SU-DHL-6 (cell line): ENCODE measurements at regions not wholly inside any gene's neighbourhood (a gene's known extent, or its start where the extent isn't known, plus 50 kb on each side); places are given as distances from the start of the nearest gene placed in this dataset.

ENCODE experiments used
- H2AFZ ChIP-seq: fragments of 200-600 bp; sonication (generic); 2 replicates; pipeline ENCODE4 v1.6.1; 2014; ENCODE audit warnings: low read depth, mild to moderate bottlenecking, moderate library complexity, mixed read lengths, antibody characterized with exemption, low read length; ENCODE audit not compliant: severe bottlenecking
- H3F3A ChIP-seq: fragments of 200-600 bp; shearing (Covaris generic); 2 replicates; pipeline ENCODE4 v1.6.0; 2016; ENCODE audit warnings: antibody characterized with exemption, mild to moderate bottlenecking; ENCODE audit not compliant: insufficient read depth
- H3K27ac ChIP-seq: fragments of 200-600 bp; sonication (generic); 2 replicates; pipeline ENCODE4 v1.5.1; 2016; ENCODE audit warnings: low read depth, mild to moderate bottlenecking, low read length, moderate library complexity, mixed read lengths
- H3K27me3 ChIP-seq: fragments of 200-600 bp; sonication (generic), shearing (Covaris generic); 2 replicates; pipeline ENCODE4 v1.6.0; 2014; ENCODE audit warnings: mild to moderate bottlenecking, low read length
- H3K36me3 ChIP-seq: fragments of 200-600 bp; sonication (generic); 2 replicates; pipeline ENCODE4 v1.6.1; 2014; ENCODE audit warnings: mild to moderate bottlenecking, low read length, mixed read lengths
- H3K4me2 ChIP-seq: fragments of 300-600, 200-600 bp; shearing (Covaris generic), sonication (generic); 2 replicates; pipeline ENCODE4 v1.6.0; 2014; ENCODE audit warnings: low read length, low read depth, mild to moderate bottlenecking; ENCODE audit not compliant: poor library complexity, severe bottlenecking
- H3K4me3 ChIP-seq: fragments of 200-600 bp; sonication (generic); 2 replicates; pipeline ENCODE4 v1.5.1; 2014; ENCODE audit warnings: antibody characterized with exemption, low read length, mild to moderate bottlenecking, mixed read lengths; ENCODE audit not compliant: insufficient read depth, poor library complexity, severe bottlenecking
- H3K79me2 ChIP-seq: fragments of 200-600 bp; sonication (generic); 2 replicates; pipeline ENCODE4 v1.6.1; 2014; ENCODE audit warnings: mild to moderate bottlenecking, low read length, moderate library complexity; ENCODE audit not compliant: insufficient read depth
- H3K9ac ChIP-seq: fragments of 200-600 bp; sonication (generic); 2 replicates; pipeline ENCODE4 v1.7.0; 2014; ENCODE audit warnings: mild to moderate bottlenecking, low read length
- H3K9me2 ChIP-seq: fragments of 200-600 bp; sonication (generic); replicated peaks from 2 replicates; pipeline ENCODE4 v1.6.1; 2014; ENCODE audit warnings: low read length; ENCODE audit not compliant: insufficient read depth
- H3K9me3 ChIP-seq: fragments of 200-600 bp; sonication (generic); 2 replicates; pipeline ENCODE4 v1.6.1; 2014; ENCODE audit warnings: low read length, mixed read lengths; ENCODE audit not compliant: insufficient read depth
- H4K20me1 ChIP-seq: fragments of 200-600 bp; sonication (generic); 2 replicates; pipeline ENCODE4 v1.6.1; 2014; ENCODE audit warnings: low read depth, mild to moderate bottlenecking, antibody characterized with exemption, low read length, moderate library complexity, mixed read lengths
- EZH2phosphoT487 ChIP-seq: fragments of 200-600 bp; sonication (generic), shearing (Covaris generic); conservative IDR thresholded peaks from 2 replicates; pipeline ENCODE4 v1.6.1; 2018; ENCODE audit warnings: mild to moderate bottlenecking, antibody characterized with exemption, low read length, moderate library complexity, mixed read lengths
- TF ChIP-seq, protein P1 (sequence below): fragments of 200-600 bp; sonication (generic); IDR thresholded peaks from one replicate; pipeline ENCODE4 v1.5.1; 2017; ENCODE audit warnings: antibody characterized with exemption, mild to moderate bottlenecking, low read length, moderate library complexity; ENCODE audit not compliant: insufficient read depth, poor library complexity, severe bottlenecking

DNA sequence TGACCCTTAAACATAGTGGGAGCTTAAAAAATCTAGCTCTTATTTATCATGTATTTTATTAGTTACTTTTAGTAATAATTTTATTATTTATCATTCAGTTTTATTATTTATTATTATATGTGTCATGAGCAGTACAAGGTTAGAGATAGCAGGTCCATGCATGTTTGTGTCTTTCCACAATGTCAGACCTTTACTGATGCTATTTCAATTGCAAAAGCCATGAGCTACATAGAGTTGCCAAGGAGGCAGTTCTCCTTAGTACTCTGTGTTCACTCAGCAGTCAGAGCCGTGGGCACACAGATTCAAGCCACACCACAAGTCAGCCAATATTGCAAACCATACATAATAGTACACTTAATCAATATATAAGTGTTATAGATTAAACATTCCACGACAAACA is 157.9 kb upstream of the NTRK2 start:
- H4K20me1 ChIP-seq: no peaks in the 10 kb centered on the region
- H3K4me2 ChIP-seq: no peak overlapping the region
- no peaks in the 10 kb centered on the region for H3F3A ChIP-seq
- H3K27ac ChIP-seq: no peak overlapping the region
- no peak overlapping the region for H3K9ac ChIP-seq
- H3K4me3 ChIP-seq: no peak overlapping the region
- no peak overlapping the region for H2AFZ ChIP-seq
- H3K36me3 ChIP-seq: no peaks in the 10 kb centered on the region
- H3K79me2 ChIP-seq: no peaks in the 10 kb centered on the region
- no peaks in the 10 kb centered on the region for H3K27me3 ChIP-seq
- no peaks in the 10 kb centered on the region for H3K9me3 ChIP-seq
- TF ChIP-seq, protein P1, sequence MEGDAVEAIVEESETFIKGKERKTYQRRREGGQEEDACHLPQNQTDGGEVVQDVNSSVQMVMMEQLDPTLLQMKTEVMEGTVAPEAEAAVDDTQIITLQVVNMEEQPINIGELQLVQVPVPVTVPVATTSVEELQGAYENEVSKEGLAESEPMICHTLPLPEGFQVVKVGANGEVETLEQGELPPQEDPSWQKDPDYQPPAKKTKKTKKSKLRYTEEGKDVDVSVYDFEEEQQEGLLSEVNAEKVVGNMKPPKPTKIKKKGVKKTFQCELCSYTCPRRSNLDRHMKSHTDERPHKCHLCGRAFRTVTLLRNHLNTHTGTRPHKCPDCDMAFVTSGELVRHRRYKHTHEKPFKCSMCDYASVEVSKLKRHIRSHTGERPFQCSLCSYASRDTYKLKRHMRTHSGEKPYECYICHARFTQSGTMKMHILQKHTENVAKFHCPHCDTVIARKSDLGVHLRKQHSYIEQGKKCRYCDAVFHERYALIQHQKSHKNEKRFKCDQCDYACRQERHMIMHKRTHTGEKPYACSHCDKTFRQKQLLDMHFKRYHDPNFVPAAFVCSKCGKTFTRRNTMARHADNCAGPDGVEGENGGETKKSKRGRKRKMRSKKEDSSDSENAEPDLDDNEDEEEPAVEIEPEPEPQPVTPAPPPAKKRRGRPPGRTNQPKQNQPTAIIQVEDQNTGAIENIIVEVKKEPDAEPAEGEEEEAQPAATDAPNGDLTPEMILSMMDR: no peak
- no peak for TF ChIP-seq EZH2phosphoT487
- H3K9me2 ChIP-seq: no peaks in the 10 kb centered on the region

DNA sequence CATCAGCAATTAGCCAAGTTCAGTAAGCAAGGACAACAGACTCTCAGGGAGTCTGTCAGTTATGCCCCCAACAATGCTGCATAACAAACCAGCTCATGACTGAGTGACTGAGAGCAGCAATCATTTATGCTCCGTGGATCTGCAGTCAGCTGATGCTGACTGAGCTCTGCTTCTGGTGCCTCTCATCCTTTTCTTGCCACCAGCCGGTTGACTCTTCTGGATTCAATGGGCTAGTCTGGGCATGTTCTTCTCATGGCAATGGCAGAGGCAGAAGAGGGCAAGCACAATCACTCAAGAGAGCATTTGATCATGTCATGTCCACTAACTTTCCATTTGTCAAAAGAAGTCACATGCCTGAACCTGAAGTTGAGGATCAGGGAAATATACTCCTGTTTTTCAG is 157.0 kb upstream of the NTRK2 start:
- H3K79me2 ChIP-seq: no peaks in the 10 kb centered on the region
- no peak overlapping the region for H3K27ac ChIP-seq
- no peaks in the 10 kb centered on the region for H3F3A ChIP-seq
- no peak overlapping the region for H3K4me3 ChIP-seq
- H3K27me3 ChIP-seq: no peaks in the 10 kb centered on the region
- no peak overlapping the region for H2AFZ ChIP-seq
- H3K9me3 ChIP-seq: no peaks in the 10 kb centered on the region
- no peaks in the 10 kb centered on the region for H3K36me3 ChIP-seq
- no peak overlapping the region for H3K4me2 ChIP-seq
- H3K9me2 ChIP-seq: no peaks in the 10 kb centered on the region
- no peaks in the 10 kb centered on the region for H4K20me1 ChIP-seq
- no peak for TF ChIP-seq EZH2phosphoT487
- TF ChIP-seq, protein P1: no peak
- no peak overlapping the region for H3K9ac ChIP-seq

DNA sequence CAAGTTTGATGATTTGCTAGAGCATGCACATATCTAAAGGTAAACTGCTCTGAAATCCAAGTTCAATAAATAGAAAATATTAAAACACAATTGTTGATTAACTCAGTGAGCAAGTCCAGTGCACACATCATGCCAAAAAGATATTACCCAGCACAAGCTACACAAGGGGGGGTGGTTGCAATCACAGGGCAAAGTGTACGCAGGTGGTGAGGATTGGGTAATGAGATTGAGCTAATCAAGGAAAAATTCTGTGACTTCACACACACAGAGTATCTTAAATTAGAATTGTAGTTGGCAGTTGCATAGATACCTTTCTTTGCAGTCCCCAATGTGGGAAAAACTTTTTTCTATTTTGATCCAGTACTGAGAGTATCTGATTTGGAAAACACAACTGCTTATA is 156.1 kb upstream of the NTRK2 start:
- Histone ChIP-seq H3F3A (no peaks in the 10 kb centered on the region), H2AFZ (no peak overlapping the region), H3K27ac (no peak overlapping the region), H3K36me3 (no peaks in the 10 kb centered on the region), H3K79me2 (no peaks in the 10 kb centered on the region), H3K27me3 (no peaks in the 10 kb centered on the region), H3K4me3 (no peak overlapping the region), H3K9me2 (no peaks in the 10 kb centered on the region), H3K9ac (no peak overlapping the region), H3K9me3 (no peaks in the 10 kb centered on the region), H3K4me2 (no peak overlapping the region), H4K20me1 (no peaks in the 10 kb centered on the region)
- no peak for TF ChIP-seq EZH2phosphoT487

DNA sequence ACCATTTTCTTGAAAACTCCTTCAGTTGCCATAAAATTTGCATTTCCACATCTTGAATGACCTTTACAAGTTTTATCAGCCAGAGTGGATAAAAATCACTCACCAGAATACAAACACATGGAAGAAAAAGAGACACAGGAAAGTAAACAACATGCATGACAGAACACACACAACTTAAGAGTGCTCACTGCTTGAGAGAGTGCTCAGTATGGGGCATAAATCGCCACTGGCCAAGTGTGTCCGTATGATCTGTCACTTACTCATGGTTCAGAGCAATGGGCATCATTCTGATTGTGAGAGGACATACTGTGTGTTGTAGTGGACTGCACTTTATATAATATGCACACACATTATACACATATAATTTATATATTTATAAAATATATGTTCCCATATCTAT is 155.6 kb upstream of the NTRK2 start:
- Histone ChIP-seq H2AFZ (no peak overlapping the region), H3K27ac (no peak overlapping the region), H3K4me2 (no peak overlapping the region), H3K79me2 (no peaks in the 10 kb centered on the region), H3K36me3 (no peaks in the 10 kb centered on the region), H3K4me3 (no peak overlapping the region), H3K9me2 (no peaks in the 10 kb centered on the region), H3K9me3 (no peaks in the 10 kb centered on the region), H3K9ac (no peak overlapping the region), H4K20me1 (no peaks in the 10 kb centered on the region), H3K27me3 (no peaks in the 10 kb centered on the region), H3F3A (no peaks in the 10 kb centered on the region)
- TF ChIP-seq EZH2phosphoT487: no peak
- TF ChIP-seq, protein P1: no peak
